H9 (cell line): ENCODE measurements at regions not wholly inside any gene's neighbourhood (a gene's known extent, or its start where the extent isn't known, plus 50 kb on each side); places are given as distances from the start of the nearest gene placed in this dataset.

Source experiments
- DNase-seq: peaks from one replicate; pipeline ENCODE4 v3.0.0-alpha.2; 2017
- H2AFZ ChIP-seq: one replicate; pipeline ENCODE4 v1.6.1; 2013; ENCODE audit warnings: mild to moderate bottlenecking, low read length, control low read depth, moderate library complexity
- H2AK5ac ChIP-seq: 2 replicates; pipeline ENCODE4 v1.6.1; 2013; ENCODE audit warnings: low read length, control low read depth, mixed read lengths; ENCODE audit not compliant: insufficient read length
- H2BK120ac ChIP-seq: one replicate; pipeline ENCODE4 v1.6.1; 2013; ENCODE audit warnings: low read depth, mild to moderate bottlenecking, low read length, control low read depth, inconsistent platforms; ENCODE audit not compliant: poor library complexity, severe bottlenecking
- H2BK12ac ChIP-seq: 2 replicates; pipeline ENCODE4 v1.6.1; 2013; ENCODE audit warnings: low read length, control low read depth, mixed read lengths, low read depth; ENCODE audit not compliant: insufficient read length
- H2BK15ac ChIP-seq: 2 replicates; pipeline ENCODE4 v1.6.1; 2013; ENCODE audit warnings: low read depth, low read length, control low read depth
- H2BK20ac ChIP-seq: one replicate; pipeline ENCODE4 v1.6.1; 2013; ENCODE audit warnings: low read depth, mild to moderate bottlenecking, low read length, control low read depth, inconsistent platforms; ENCODE audit not compliant: poor library complexity, severe bottlenecking
- H2BK5ac ChIP-seq: 2 replicates; pipeline ENCODE4 v1.6.1; 2013; ENCODE audit warnings: low read length, control low read depth, mixed read lengths; ENCODE audit not compliant: insufficient read length
- H3K14ac ChIP-seq: 2 replicates; pipeline ENCODE4 v1.6.1; 2013; ENCODE audit warnings: low read length, control low read depth; ENCODE audit not compliant: insufficient read depth
- H3K18ac ChIP-seq: 2 replicates; pipeline ENCODE4 v1.6.1; 2013; ENCODE audit warnings: low read depth, mild to moderate bottlenecking, mixed read lengths, low read length, control low read depth; ENCODE audit not compliant: insufficient read length
- H3K23ac ChIP-seq: 2 replicates; pipeline ENCODE4 v1.6.1; 2013; ENCODE audit warnings: low read length, control low read depth, mixed read lengths, low read depth; ENCODE audit not compliant: insufficient read length
- H3K23me2 ChIP-seq: 2 replicates; pipeline ENCODE4 v1.6.1; 2013; ENCODE audit warnings: low read depth, mild to moderate bottlenecking, mixed read lengths, low read length, control low read depth; ENCODE audit not compliant: insufficient read length, poor library complexity, severe bottlenecking
- H3K27ac ChIP-seq: 2 replicates; pipeline ENCODE4 v1.5.1; 2013; ENCODE audit warnings: low read length, control low read depth, mixed read lengths, low read depth; ENCODE audit not compliant: insufficient read length
- H3K27me3 ChIP-seq: 2 replicates; pipeline ENCODE4 v1.6.1; 2013; ENCODE audit warnings: low read length, control low read depth, inconsistent platforms; ENCODE audit not compliant: insufficient read depth
- H3K4ac ChIP-seq: 2 replicates; pipeline ENCODE4 v1.6.1; 2013; ENCODE audit warnings: low read depth, mild to moderate bottlenecking, control low read depth, inconsistent platforms, low read length, moderate library complexity
- H3K4me1 ChIP-seq: 2 replicates; pipeline ENCODE4 v1.6.1; 2013; ENCODE audit warnings: low read length, control low read depth, inconsistent platforms; ENCODE audit not compliant: insufficient read depth
- H3K4me2 ChIP-seq: 2 replicates; pipeline ENCODE4 v1.6.1; 2013; ENCODE audit warnings: low read length, control low read depth, mixed read lengths; ENCODE audit not compliant: insufficient read length, insufficient read depth
- H3K56ac ChIP-seq: 2 replicates; pipeline ENCODE4 v1.6.1; 2013; ENCODE audit warnings: low read depth, mild to moderate bottlenecking, mixed read lengths, low read length, control low read depth; ENCODE audit not compliant: insufficient read length
- H3K79me1 ChIP-seq: 2 replicates; pipeline ENCODE4 v1.6.1; 2013; ENCODE audit warnings: low read depth, mild to moderate bottlenecking, moderate library complexity, low read length, control low read depth, inconsistent platforms; ENCODE audit not compliant: insufficient read depth, poor library complexity, severe bottlenecking
- H3K79me2 ChIP-seq: 2 replicates; pipeline ENCODE4 v1.6.1; 2013; ENCODE audit warnings: low read length, control low read depth, inconsistent platforms; ENCODE audit not compliant: insufficient read depth
- H3K9ac ChIP-seq: 2 replicates; pipeline ENCODE4 v1.6.1; 2013; ENCODE audit warnings: low read length, control low read depth, mixed read lengths; ENCODE audit not compliant: insufficient read length; ENCODE audit errors: extremely low read depth
- H3K9me3 ChIP-seq: one replicate; pipeline ENCODE4 v1.6.1; 2013; ENCODE audit warnings: low read depth, low read length, inconsistent platforms; ENCODE audit not compliant: control insufficient read depth
- H3T11ph ChIP-seq: one replicate; pipeline ENCODE4 v1.6.1; 2013; ENCODE audit warnings: mild to moderate bottlenecking, low read length, control low read depth, inconsistent platforms
- H4K20me1 ChIP-seq: one replicate; pipeline ENCODE4 v1.6.1; 2013; ENCODE audit not compliant: control insufficient read depth, insufficient read length, insufficient read depth
- H4K5ac ChIP-seq: 2 replicates; pipeline ENCODE4 v1.6.1; 2013; ENCODE audit warnings: low read depth, mild to moderate bottlenecking, mixed read lengths, low read length, control low read depth; ENCODE audit not compliant: insufficient read length
- H4K8ac ChIP-seq: replicated peaks from 2 replicates; pipeline ENCODE4 v1.6.1; 2013; ENCODE audit warnings: low read length, control low read depth, mixed read lengths, low read depth; ENCODE audit not compliant: insufficient read length
- H4K91ac ChIP-seq: 2 replicates; pipeline ENCODE4 v1.6.1; 2013; ENCODE audit warnings: low read depth, mild to moderate bottlenecking, moderate library complexity, mixed read lengths, low read length, control low read depth; ENCODE audit not compliant: insufficient read length
- H3K27ac Mint-ChIP-seq, 3 experiments: 2 replicates in 2 of 3; 3 replicates in 1 of 3; pipeline ENCODE4 v1.8.0; 2020 to 2021; ENCODE audit warnings: mixed read lengths in 3 of 3, mild to moderate bottlenecking in 1 of 3, moderate library complexity in 1 of 3
- H3K27me3 Mint-ChIP-seq: 2 replicates; pipeline ENCODE4 v1.8.0; 2021; ENCODE audit warnings: low read depth, mild to moderate bottlenecking, moderate library complexity, mixed read lengths
- H3K36me3 Mint-ChIP-seq, 3 experiments: 2 replicates in 2 of 3; 3 replicates in 1 of 3; pipeline ENCODE4 v1.8.0; 2020 to 2021; ENCODE audit warnings: low read depth in 3 of 3, mixed read lengths in 3 of 3; ENCODE audit not compliant: insufficient read depth in 1 of 3
- H3K4me1 Mint-ChIP-seq, 2 experiments: 2 replicates each; pipeline ENCODE4 v1.8.0; 2020; ENCODE audit warnings: mixed read lengths in 2 of 2
- H3K4me3 Mint-ChIP-seq, 2 experiments: 2 replicates in 1 of 2; 3 replicates in 1 of 2; pipeline ENCODE4 v1.8.0; 2020 to 2021; ENCODE audit warnings: mild to moderate bottlenecking in 2 of 2, mixed read lengths in 2 of 2, moderate library complexity in 1 of 2
- H3K9me3 Mint-ChIP-seq, 2 experiments: 2 replicates in 1 of 2; 3 replicates in 1 of 2; pipeline ENCODE4 v1.8.0; 2020; ENCODE audit warnings: mild to moderate bottlenecking in 2 of 2, mixed read lengths in 2 of 2, moderate library complexity in 1 of 2
- CTCF ChIP-seq: fragments of 200-600 bp; sonication (generic); conservative IDR thresholded peaks from 3 replicates; pipeline ENCODE4 v1.8.0; 2021; ENCODE audit warnings: antibody characterized with exemption, mild to moderate bottlenecking
- WGBS: extraction: QIAGEN DNeasy Blood & Tissue Kit; methylation state at CpG from one replicate; pipeline ENCODE4 v1.1.7; 2013; ENCODE audit warnings: missing lambda C conversion rate, low lambda C conversion rate, mixed read lengths; ENCODE audit not compliant: insufficient read length; ENCODE audit errors: extremely low coverage; 5-methylcytosine and 5-hydroxymethylcytosine counted together

- no peak overlapping the region for H4K91ac ChIP-seq
- no peak overlapping the region for H2BK15ac ChIP-seq
- H4K8ac ChIP-seq: no peak overlapping the region
- H2BK12ac ChIP-seq: no peak overlapping the region
- H3K9me3 ChIP-seq: no peaks in the 10 kb centered on the region
- H3K4ac ChIP-seq: no peak overlapping the region
- no CpG with 5 or more reads among the region's 5 CpGs for WGBS
- Mint-ChIP-seq H3K4me1 (peaks cover 61 to 63% of the 10 kb centered on the region in 2 experiments), H3K27ac (no peak overlapping the region), H3K27me3 (peaks cover 9% of the 10 kb centered on the region), H3K9me3 (no peaks in the 10 kb centered on the region), H3K4me3 (no peak overlapping the region), H3K36me3 (no peaks in the 10 kb centered on the region)
- no peaks in the 10 kb centered on the region for H4K20me1 ChIP-seq
- no peak overlapping the region for H3K18ac ChIP-seq
- no peak overlapping the region for H2BK5ac ChIP-seq
- no peak overlapping the region for H3T11ph ChIP-seq
- H2BK20ac ChIP-seq: no peak overlapping the region
- peak overlapping the region; percentile 4; the same call in 1 of the 2 replicates for H3K14ac ChIP-seq
- no peak overlapping the region for H2BK120ac ChIP-seq
- H3K9ac ChIP-seq: no peak overlapping the region
- TF ChIP-seq CTCF: no peak
- no peak for DNase-seq
- H3K23ac ChIP-seq: no peak overlapping the region
- no peaks in the 10 kb centered on the region for H3K79me1 ChIP-seq
- H3K56ac ChIP-seq: no peak overlapping the region
- H3K27ac ChIP-seq: no peak overlapping the region
- H3K27me3 ChIP-seq: no peaks in the 10 kb centered on the region
- no peaks in the 10 kb centered on the region for H3K23me2 ChIP-seq
- H3K4me1 ChIP-seq: peaks cover 5% of the 10 kb centered on the region; the same call in 1 of the 2 replicates
- no peaks in the 10 kb centered on the region for H3K79me2 ChIP-seq
- no peak overlapping the region for H2AK5ac ChIP-seq
- no peak overlapping the region for H2AFZ ChIP-seq
- H3K4me2 ChIP-seq: no peak overlapping the region
- no peak overlapping the region for H4K5ac ChIP-seq
Observed at GRCh38 chr2:42957861-42958301, 165.5 kb upstream of the HAAO start.
